ENCODE measurements at regions not wholly inside any gene's neighbourhood (a gene's known extent, or its start where the extent isn't known, plus 50 kb on each side); places are given as distances from the start of the nearest gene placed in this dataset.

- H3K4me1 ChIP-seq, result no peaks in the 10 kb centered on the region
- intact Hi-C loops (cut with DNase I), result no loop called here
- no peak for TF ChIP-seq CTCF (IDR thresholded peaks at IDR 0.05)
- no peak overlapping the region for H3K4me3 ChIP-seq
- no peak for DNase-seq (ENCODE audit: low spot score in 2 of 2)
- no peaks in the 10 kb centered on the region for H3K27me3 ChIP-seq
- no peak overlapping the region for H3K27ac ChIP-seq
- no peaks in the 10 kb centered on the region for H3K36me3 ChIP-seq
- H3K9me3 ChIP-seq, result no peaks in the 10 kb centered on the region
These were observed 59.5 kb downstream of the TMEM174 start for GRCh38 chr5:73232266-73233041.

GRCh38 chr5:73231246-73231778 is 58.3 kb downstream of the TMEM174 start:
- H3K27me3 ChIP-seq, result no peaks in the 10 kb centered on the region
- H3K4me1 ChIP-seq, result no peaks in the 10 kb centered on the region
- no peaks in the 10 kb centered on the region for H3K36me3 ChIP-seq
- no peak overlapping the region for H3K4me3 ChIP-seq
- TF ChIP-seq CTCF (IDR thresholded peaks at IDR 0.05), result no peak
- H3K27ac ChIP-seq, result no peak overlapping the region
- intact Hi-C loops (cut with DNase I), result no loop called here
- no peak for DNase-seq (ENCODE audit: low spot score in 2 of 2)
- no peaks in the 10 kb centered on the region for H3K9me3 ChIP-seq

GRCh38 chr5:73230264-73231245 is 57.6 kb downstream of the TMEM174 start:
- Histone ChIP-seq H3K4me3 (no peak overlapping the region), H3K4me1 (no peaks in the 10 kb centered on the region), H3K27me3 (no peaks in the 10 kb centered on the region), H3K27ac (no peak overlapping the region), H3K9me3 (no peaks in the 10 kb centered on the region), H3K36me3 (no peaks in the 10 kb centered on the region)
- no peak for TF ChIP-seq CTCF (IDR thresholded peaks at IDR 0.05)
- no peak for DNase-seq (ENCODE audit: low spot score in 2 of 2)
- intact Hi-C loops (cut with DNase I), result no loop called here

DNA sequence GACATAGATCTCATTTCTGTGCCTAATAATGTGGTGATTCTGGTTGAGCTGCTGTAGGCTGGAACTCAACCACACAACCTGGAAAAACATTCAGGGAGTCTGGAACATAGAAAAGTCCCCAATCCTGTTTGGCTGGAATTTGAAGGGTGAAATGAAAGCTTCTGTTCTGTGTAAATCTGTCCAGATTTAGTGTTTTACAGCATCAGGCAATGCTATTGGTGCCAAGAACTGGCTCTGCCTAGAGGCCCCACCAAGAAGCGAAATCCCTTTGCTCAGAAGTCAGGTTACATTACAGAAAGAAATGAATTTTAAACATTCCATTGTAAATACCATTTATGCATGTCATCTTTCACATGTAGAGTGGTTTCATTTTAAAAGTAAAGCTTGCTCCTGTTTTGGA is 56.3 kb downstream of the TMEM174 start:
- intact Hi-C loops (cut with DNase I), result no loop called here
- Histone ChIP-seq H3K36me3 (no peaks in the 10 kb centered on the region), H3K27me3 (no peaks in the 10 kb centered on the region), H3K9me3 (no peaks in the 10 kb centered on the region), H3K27ac (no peak overlapping the region), H3K4me1 (no peaks in the 10 kb centered on the region), H3K4me3 (no peak overlapping the region)
- no peak for TF ChIP-seq CTCF (IDR thresholded peaks at IDR 0.05)
- DNase-seq (ENCODE audit: low spot score in 2 of 2), result no peak

DNA sequence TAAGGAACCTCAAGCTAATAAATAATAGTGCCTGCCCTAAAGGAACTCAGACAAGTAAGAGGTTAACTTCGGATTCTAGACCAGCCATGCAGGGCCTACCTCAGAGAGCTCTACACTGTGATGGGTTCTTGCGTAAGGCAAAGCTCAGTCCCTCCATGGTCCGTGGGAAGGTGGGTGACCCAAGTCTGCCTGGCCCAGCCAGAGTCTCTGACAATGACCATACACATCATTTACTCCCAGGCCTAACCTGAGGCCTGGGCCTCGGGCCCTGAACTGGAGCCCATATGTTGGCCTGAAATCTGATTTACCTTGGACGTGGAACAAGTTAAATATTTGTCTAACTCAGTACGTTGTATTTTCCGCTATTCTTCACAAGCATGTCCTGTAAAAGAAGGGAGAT is 55.1 kb downstream of the TMEM174 start:
- H3K27me3 ChIP-seq, result no peaks in the 10 kb centered on the region
- no peak overlapping the region for H3K4me3 ChIP-seq
- H3K36me3 ChIP-seq, result no peaks in the 10 kb centered on the region
- no peak for TF ChIP-seq CTCF (IDR thresholded peaks at IDR 0.05)
- DNase-seq (ENCODE audit: low spot score in 2 of 2), result no peak
- H3K4me1 ChIP-seq, result no peaks in the 10 kb centered on the region
- intact Hi-C loops (cut with DNase I), result no loop called here
- no peak overlapping the region for H3K27ac ChIP-seq
- no peaks in the 10 kb centered on the region for H3K9me3 ChIP-seq
